ENCODE measurements at regions not wholly inside any gene's neighbourhood (a gene's known extent, or its start where the extent isn't known, plus 50 kb on each side); places are given as distances from the start of the nearest gene placed in this dataset.
"Not testable (repeated sequence)": the region's sequence is repeated elsewhere in the genome, so short reads cannot be mapped to it uniquely, and the experiment has no call there.

DNA sequence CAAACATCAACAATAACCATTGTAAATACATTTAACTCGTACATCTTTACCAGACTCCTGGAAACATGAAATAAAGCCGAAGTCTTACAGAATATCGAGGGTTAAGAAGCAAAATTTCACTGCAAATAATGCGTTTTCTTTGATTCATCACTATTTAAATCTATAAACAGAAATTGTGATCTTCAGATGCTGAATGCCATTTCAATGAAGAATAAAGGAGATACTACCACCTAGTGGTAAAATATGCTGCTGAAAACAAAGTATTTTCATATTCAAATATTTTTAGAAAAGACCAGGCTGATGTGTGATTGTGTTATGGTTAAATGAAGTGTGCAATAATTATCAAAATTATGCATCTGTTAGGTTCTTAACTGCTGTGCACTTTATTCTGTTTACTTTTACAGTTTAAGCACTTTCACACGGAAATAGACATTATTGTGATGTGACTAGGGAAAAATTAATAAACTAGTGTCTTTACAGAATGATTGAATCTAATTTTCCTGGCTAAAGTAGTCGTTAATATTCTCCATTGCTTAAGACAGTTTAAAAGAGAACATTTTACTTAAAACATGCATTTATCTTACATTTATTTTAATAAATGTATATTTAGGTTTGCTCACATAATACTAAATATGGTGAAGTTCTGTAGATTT is 1093.1 kb downstream of the MRPL39 start:
- Histone ChIP-seq H3K27ac (no peak overlapping the region), H3K9me3 (no peaks in the 10 kb centered on the region), H3K27me3 (no peaks in the 10 kb centered on the region), H3K4me3 (no peak overlapping the region), H3K36me3 (no peaks in the 10 kb centered on the region), H3K4me1 (no peaks in the 10 kb centered on the region)
- in situ Hi-C loops (cut with MboI; ENCODE audit: low pct_ligation_motif_present in 1 of 4, low pct_unique_long_range_greater_than_20kb in 1 of 4, low sequenced_read_pairs in 3 of 4) (no loop called here), intact Hi-C loops (cut with DNase I; ENCODE audit: low total_unique reads) (no loop called here)
- TF ChIP-seq POLR2AphosphoS5 (IDR thresholded peaks at IDR 0.05): no peak
- TF ChIP-seq, protein P1, sequence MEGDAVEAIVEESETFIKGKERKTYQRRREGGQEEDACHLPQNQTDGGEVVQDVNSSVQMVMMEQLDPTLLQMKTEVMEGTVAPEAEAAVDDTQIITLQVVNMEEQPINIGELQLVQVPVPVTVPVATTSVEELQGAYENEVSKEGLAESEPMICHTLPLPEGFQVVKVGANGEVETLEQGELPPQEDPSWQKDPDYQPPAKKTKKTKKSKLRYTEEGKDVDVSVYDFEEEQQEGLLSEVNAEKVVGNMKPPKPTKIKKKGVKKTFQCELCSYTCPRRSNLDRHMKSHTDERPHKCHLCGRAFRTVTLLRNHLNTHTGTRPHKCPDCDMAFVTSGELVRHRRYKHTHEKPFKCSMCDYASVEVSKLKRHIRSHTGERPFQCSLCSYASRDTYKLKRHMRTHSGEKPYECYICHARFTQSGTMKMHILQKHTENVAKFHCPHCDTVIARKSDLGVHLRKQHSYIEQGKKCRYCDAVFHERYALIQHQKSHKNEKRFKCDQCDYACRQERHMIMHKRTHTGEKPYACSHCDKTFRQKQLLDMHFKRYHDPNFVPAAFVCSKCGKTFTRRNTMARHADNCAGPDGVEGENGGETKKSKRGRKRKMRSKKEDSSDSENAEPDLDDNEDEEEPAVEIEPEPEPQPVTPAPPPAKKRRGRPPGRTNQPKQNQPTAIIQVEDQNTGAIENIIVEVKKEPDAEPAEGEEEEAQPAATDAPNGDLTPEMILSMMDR (IDR thresholded peaks at IDR 0.05): peak in 2 of 5 experiments; percentile 22 to 29
- 23 to 27% methylated on average over 6 of the region's 6 CpGs for WGBS, 2 donors (ENCODE audit: low coverage in 1 of 2)
- DNase-seq: no peak

GRCh38 chr21:24509131-24509530 is 1098.2 kb downstream of the MRPL39 start:
- WGBS, 2 donors (ENCODE audit: low coverage in 1 of 2): 87 to 97% methylated on average over 1 of the region's 1 CpG

DNA sequence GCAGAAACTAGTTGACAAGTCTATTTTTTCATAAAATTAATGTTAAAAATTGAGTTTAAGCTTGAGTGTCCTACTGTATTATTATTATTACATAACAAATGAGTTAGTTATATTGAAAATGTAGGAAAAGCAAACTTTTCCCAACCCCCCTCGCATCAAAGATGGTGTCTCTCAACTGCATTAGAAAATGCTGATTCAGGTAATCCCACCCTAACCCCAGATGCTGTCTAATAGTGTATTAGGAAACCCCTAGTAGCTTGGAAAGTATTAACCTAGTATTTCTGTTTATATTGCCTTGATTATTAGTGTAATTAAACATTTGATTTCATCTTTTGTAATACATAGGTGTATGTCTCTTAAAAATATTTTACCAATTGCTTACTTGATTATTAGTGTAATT is 1120.3 kb downstream of the MRPL39 start:
- Histone ChIP-seq H3K9me3 (no peaks in the 10 kb centered on the region), H3K27ac (no peak overlapping the region), H3K27me3 (no peaks in the 10 kb centered on the region), H3K36me3 (no peaks in the 10 kb centered on the region), H3K4me3 (no peak overlapping the region), H3K4me1 (no peaks in the 10 kb centered on the region)
- in situ Hi-C loops (cut with MboI; ENCODE audit: low pct_ligation_motif_present in 1 of 4, low pct_unique_long_range_greater_than_20kb in 1 of 4, low sequenced_read_pairs in 3 of 4): no loop called here
- 47 to 66% methylated on average over 1 of the region's 1 CpG for WGBS, 2 donors (ENCODE audit: low coverage in 1 of 2)
- TF ChIP-seq EP300 (IDR thresholded peaks at IDR 0.05; ENCODE audit: low read depth): no peak
- TF ChIP-seq, protein P1 (IDR thresholded peaks at IDR 0.05): no peak
- no peak for TF ChIP-seq POLR2AphosphoS5 (IDR thresholded peaks at IDR 0.05)
- TF ChIP-seq POLR2A (IDR thresholded peaks at IDR 0.05): no peak
- intact Hi-C loops (cut with DNase I; ENCODE audit: low total_unique reads): no loop called here
- DNase-seq: no peak

More at GRCh38 chr21:24509131-24509530, 1098.2 kb downstream of the MRPL39 start:
- Histone ChIP-seq H3K4me3 (no peak overlapping the region), H3K27me3 (no peaks in the 10 kb centered on the region), H3K9me3 (peaks cover 3% of the 10 kb centered on the region in 2 donors), H3K27ac (no peak overlapping the region), H3K4me1 (no peaks in the 10 kb centered on the region), H3K36me3 (no peaks in the 10 kb centered on the region)
- TF ChIP-seq POLR2AphosphoS5 (IDR thresholded peaks at IDR 0.05) (no peak), POLR2A (IDR thresholded peaks at IDR 0.05) (no peak), EP300 (IDR thresholded peaks at IDR 0.05; ENCODE audit: low read depth) (no peak)
- TF ChIP-seq, protein P1 (IDR thresholded peaks at IDR 0.05): no peak
- DNase-seq: no peak
- in situ Hi-C loops (cut with MboI; ENCODE audit: low pct_ligation_motif_present in 1 of 4, low pct_unique_long_range_greater_than_20kb in 1 of 4, low sequenced_read_pairs in 3 of 4): no loop called here
- intact Hi-C loops (cut with DNase I; ENCODE audit: low total_unique reads): no loop called here

DNA sequence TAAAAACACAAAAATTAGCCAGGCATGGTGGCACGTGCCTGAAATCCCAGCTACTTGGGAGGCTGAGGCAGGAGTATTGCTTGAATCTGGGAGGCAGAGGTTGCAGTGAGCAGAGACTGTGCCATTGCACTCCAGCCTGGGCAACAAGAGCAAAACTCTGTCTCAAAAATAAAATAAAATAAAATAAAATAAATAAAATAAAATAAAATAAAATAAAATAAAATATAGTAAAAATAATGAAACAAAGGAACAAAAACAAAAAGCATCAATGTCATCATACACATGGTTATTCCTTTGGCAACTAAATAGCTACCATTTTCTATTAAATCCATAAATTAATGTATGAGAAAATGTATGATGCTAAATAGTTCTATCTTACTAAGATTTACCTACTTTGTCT is 1123.9 kb downstream of the MRPL39 start:
- H3K36me3 ChIP-seq; H3K4me3 ChIP-seq; in situ Hi-C loops (cut with MboI; ENCODE audit: low pct_ligation_motif_present in 1 of 4, low pct_unique_long_range_greater_than_20kb in 1 of 4, low sequenced_read_pairs in 3 of 4); intact Hi-C loops (cut with DNase I; ENCODE audit: low total_unique reads); H3K4me1 ChIP-seq; H3K27ac ChIP-seq; H3K27me3 ChIP-seq; H3K9me3 ChIP-seq; DNase-seq: not testable (repeated sequence)
- 81 to 100% methylated on average over 1 of the region's 1 CpG for WGBS, 2 donors (ENCODE audit: low coverage in 1 of 2)

GRCh38 chr21:24470852-24471251 is 1136.4 kb downstream of the MRPL39 start:
- in situ Hi-C loops (cut with MboI; ENCODE audit: low pct_ligation_motif_present in 1 of 4, low pct_unique_long_range_greater_than_20kb in 1 of 4, low sequenced_read_pairs in 3 of 4) (no loop called here), intact Hi-C loops (cut with DNase I; ENCODE audit: low total_unique reads) (no loop called here)
- Histone ChIP-seq H3K27me3 (no peaks in the 10 kb centered on the region), H3K9me3 (no peaks in the 10 kb centered on the region), H3K36me3 (no peaks in the 10 kb centered on the region), H3K4me3 (no peak overlapping the region), H3K27ac (no peak overlapping the region), H3K4me1 (no peaks in the 10 kb centered on the region)
- 75 to 77% methylated on average over 6 of the region's 6 CpGs for WGBS, 2 donors (ENCODE audit: low coverage in 1 of 2)
- DNase-seq: no peak
- no peak for TF ChIP-seq POLR2A (IDR thresholded peaks at IDR 0.05)
- TF ChIP-seq EP300 (IDR thresholded peaks at IDR 0.05; ENCODE audit: low read depth): no peak
- TF ChIP-seq, protein P1 (IDR thresholded peaks at IDR 0.05): no peak
- TF ChIP-seq POLR2AphosphoS5 (IDR thresholded peaks at IDR 0.05): no peak

All from transverse colon (tissue), 4 donors.